GM10248 (cell line): ENCODE measurements at regions not wholly inside any gene's neighbourhood (a gene's known extent, or its start where the extent isn't known, plus 50 kb on each side); places are given as distances from the start of the nearest gene placed in this dataset.
"Not testable (repeated sequence)": the region's sequence is repeated elsewhere in the genome, so short reads cannot be mapped to it uniquely, and the experiment has no call there.

Experiments used
- CTCF ChIA-PET: fragments of 300-600 bp; sonication (Branson Sonifier 250); formaldehyde crosslinking; extraction: SDS; loops from one replicate; lab custom pipeline; 2021; ENCODE audit warnings: antibody characterized with exemption; lab: Yijun Ruan, JAX
- POLR2A ChIA-PET: fragments of 350-650 bp; sonication (Branson Sonifier 250); formaldehyde crosslinking; extraction: SDS; loops from one replicate; lab custom pipeline; 2020; ENCODE audit warnings: antibody characterized with exemption; lab: Yijun Ruan, JAX
- DNase-seq: peaks from one replicate; pipeline ENCODE4 v3.0.0; 2012; ENCODE audit errors: extremely low spot score
- CTCF ChIP-seq: IDR thresholded peaks from 2 replicates; pipeline ENCODE4 v1.5.1; 2012; ENCODE audit warnings: mild to moderate bottlenecking, low read depth; ENCODE audit errors: extremely low read depth, missing control alignments, control extremely low read depth

- ChIA-PET CTCF (interaction anchor here (1.3 to 1.5 kb wide), 3 partner anchors 13 to 397 kb away, joined by 3 to 4 read pairs (median 4); no protein-coding TSS in a partner anchor), POLR2A (no interaction called here)
- TF ChIP-seq CTCF = no peak
- DNase-seq = no peak
These were observed 88.0 kb upstream of the SYT13 start for GRCh38 chr11:45374130-45374529.

DNA sequence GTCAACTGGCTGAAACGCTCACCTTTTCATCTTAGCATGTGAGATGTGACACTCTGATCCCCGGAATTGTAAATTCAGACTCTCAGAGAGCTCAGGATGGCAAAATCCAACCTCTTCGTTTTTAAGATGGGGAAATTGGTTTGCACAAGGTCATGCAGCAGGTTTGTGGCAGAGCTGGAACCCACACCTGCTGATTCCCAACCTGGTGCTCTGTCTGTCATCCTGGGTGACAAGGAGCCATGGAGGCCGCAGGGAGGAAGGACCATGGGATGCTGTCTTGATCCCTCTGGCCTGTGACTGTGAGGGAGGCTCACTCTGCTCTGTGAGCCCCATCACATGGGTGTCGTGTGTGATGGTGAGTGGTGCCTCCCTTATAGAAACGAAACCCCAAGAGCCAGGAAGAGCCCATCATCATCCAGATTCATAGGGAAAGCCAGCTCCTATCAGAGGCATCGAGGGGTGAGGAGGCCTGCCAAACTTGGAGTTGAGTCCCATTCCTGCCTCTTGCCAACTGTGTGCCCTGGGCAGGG lies 87.4 kb upstream of the SYT13 start:
- TF ChIP-seq CTCF = no peak
- no peak for DNase-seq
- POLR2A ChIA-PET = no interaction called here
- CTCF ChIA-PET = interaction anchor here (0.9 to 3.3 kb wide), 4 partner anchors 13 to 398 kb away, joined by 3 to 34 read pairs (median 4); no protein-coding TSS in a partner anchor

DNA sequence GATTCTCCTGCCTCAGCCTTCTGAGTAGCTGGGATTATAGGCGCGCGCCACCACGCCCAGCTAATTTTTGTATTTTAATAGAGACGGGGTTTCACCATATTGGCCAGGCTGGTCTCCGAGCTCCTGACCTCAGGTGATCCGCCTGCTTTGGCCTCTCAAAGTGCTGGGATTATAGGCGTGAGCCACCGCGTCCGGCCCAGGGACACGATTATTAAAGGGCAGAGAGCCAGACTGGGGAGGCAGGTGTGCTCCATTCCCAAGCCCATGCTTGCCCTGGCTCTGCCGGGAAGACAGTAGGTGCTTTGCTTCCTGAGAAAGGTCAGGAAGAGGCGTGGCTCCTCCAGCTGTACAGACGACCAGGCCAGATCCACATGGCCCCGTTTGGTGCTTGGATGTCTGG lies 86.3 kb upstream of the SYT13 start:
- CTCF ChIA-PET = interaction anchor here (0.8 to 3.6 kb wide), 10 partner anchors 11 to 399 kb away, joined by 3 to 34 read pairs (median 8); no protein-coding TSS in a partner anchor
- DNase-seq, POLR2A ChIA-PET: not testable (repeated sequence)

DNA sequence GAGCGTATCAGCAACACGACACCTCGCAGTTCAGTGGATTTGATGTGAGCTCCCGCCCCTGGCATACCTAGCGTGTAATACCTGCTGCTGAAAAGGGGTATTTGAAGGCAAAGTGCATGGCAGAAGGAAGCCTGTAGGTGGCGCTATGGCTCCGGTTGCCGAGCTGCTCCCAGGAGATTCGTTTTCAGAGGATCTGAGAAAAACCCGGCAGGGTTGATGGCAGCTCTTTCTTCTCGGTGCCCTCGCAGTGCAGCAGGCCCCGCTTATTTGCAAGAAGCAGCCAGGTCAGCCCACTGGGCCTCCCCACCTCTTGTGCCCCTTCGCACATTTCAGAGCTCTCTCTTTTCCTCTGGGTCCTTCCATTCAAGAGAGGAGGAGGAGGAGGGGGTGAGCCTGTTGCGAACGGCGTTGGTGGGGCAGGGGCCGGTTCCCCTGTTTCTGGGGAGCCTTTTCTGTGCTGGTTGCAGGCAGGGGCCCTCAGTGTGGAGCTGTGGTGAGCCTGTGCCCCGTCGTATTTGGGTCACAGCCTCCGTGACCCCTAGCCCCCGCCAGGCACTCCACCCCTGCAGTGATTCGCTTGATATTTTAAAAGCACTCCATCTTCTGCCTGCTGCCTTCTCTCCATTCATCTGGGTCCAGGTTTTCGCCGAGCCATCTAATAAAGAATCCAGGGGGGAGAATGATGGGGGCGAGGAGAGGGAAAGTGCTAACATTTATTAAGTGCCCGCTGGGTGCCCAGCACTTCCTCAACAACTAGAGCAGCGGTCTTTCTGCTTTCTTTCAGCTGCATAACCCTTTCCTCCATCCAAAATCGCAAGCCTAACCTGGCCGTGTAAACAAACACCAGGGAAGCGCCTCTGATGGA lies 85.3 kb upstream of the SYT13 start:
- ChIA-PET CTCF (interaction anchor here (0.7 to 3.6 kb wide), 35 partner anchors 9 to 1396 kb away, joined by 3 to 34 read pairs (median 4); no protein-coding TSS in a partner anchor), POLR2A (no interaction called here)
- peak; percentile 79 for TF ChIP-seq CTCF
- peak; percentile 76 for DNase-seq

DNA sequence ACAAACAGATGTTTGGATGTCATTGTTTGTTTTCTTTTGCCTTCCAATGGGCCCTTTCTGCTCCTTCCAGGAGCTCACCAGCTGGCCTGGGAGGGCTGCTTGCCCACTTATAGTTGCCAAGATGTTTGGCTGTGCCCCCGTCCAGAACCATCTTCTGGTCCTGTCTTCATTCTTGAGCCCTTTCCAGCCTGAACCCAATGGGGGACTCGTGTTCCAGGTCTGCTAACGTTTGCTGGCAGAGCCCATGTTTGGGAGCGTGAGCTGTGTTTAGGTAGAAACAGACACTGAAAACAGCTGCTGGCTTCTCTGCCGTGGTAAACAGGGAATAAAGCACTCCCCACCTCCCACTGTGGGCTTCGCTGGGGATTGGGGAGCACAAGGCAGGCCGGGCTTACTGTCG lies 83.2 kb upstream of the SYT13 start:
- ChIA-PET POLR2A (no interaction called here), CTCF (interaction anchor here (1.0 to 3.6 kb wide), 2 partner anchors 8 to 285 kb away, joined by 4 to 21 read pairs; no protein-coding TSS in a partner anchor)
- no peak for DNase-seq
- no peak for TF ChIP-seq CTCF

- ChIA-PET CTCF (interaction anchor here (1.0 to 3.6 kb wide), 2 partner anchors 7 to 286 kb away, joined by 4 to 21 read pairs; no protein-coding TSS in a partner anchor), POLR2A (no interaction called here)
- DNase-seq = no peak
- no peak for TF ChIP-seq CTCF
These were observed 82.6 kb upstream of the SYT13 start for GRCh38 chr11:45368697-45369096.
